ENCODE measurements at regions not wholly inside any gene's neighbourhood (a gene's known extent, or its start where the extent isn't known, plus 50 kb on each side); places are given as distances from the start of the nearest gene placed in this dataset.

- no peak for TF ChIP-seq CTCF (IDR thresholded peaks at IDR 0.05)
- no peak for DNase-seq (ENCODE audit: low spot score in 2 of 2)
- Histone ChIP-seq H3K9me3 (no peaks in the 10 kb centered on the region), H3K36me3 (no peaks in the 10 kb centered on the region), H3K27ac (no peak overlapping the region), H3K4me1 (no peaks in the 10 kb centered on the region), H3K4me3 (no peak overlapping the region), H3K27me3 (no peaks in the 10 kb centered on the region)
- intact Hi-C loops (cut with DNase I): loop anchor here (5.0 kb wide), 1 partner anchor 250 kb away; no protein-coding TSS in a partner anchor
These were observed 93.7 kb upstream of the MAGI2 start for GRCh38 chr7:79547132-79547531.

- no peak overlapping the region for H3K27ac ChIP-seq
- intact Hi-C loops (cut with DNase I): no loop called here
- no peaks in the 10 kb centered on the region for H3K36me3 ChIP-seq
- no peaks in the 10 kb centered on the region for H3K4me1 ChIP-seq
- no peak for TF ChIP-seq CTCF (IDR thresholded peaks at IDR 0.05)
- no peaks in the 10 kb centered on the region for H3K9me3 ChIP-seq
- no peak overlapping the region for H3K4me3 ChIP-seq
- no peaks in the 10 kb centered on the region for H3K27me3 ChIP-seq
- DNase-seq (ENCODE audit: low spot score in 2 of 2): no peak
These were observed 87.1 kb upstream of the MAGI2 start for GRCh38 chr7:79540592-79540991.

- Histone ChIP-seq H3K27me3 (no peaks in the 10 kb centered on the region), H3K36me3 (no peaks in the 10 kb centered on the region), H3K4me3 (no peak overlapping the region), H3K9me3 (no peaks in the 10 kb centered on the region), H3K4me1 (no peaks in the 10 kb centered on the region), H3K27ac (no peak overlapping the region)
- DNase-seq (ENCODE audit: low spot score in 2 of 2): no peak
- intact Hi-C loops (cut with DNase I): no loop called here
- TF ChIP-seq CTCF (IDR thresholded peaks at IDR 0.05): no peak
These were observed 80.7 kb upstream of the MAGI2 start for GRCh38 chr7:79534128-79534527.

- no peak for TF ChIP-seq CTCF (IDR thresholded peaks at IDR 0.05)
- Histone ChIP-seq H3K36me3 (no peaks in the 10 kb centered on the region), H3K4me3 (no peak overlapping the region), H3K27ac (no peak overlapping the region), H3K4me1 (no peaks in the 10 kb centered on the region), H3K9me3 (no peaks in the 10 kb centered on the region), H3K27me3 (no peaks in the 10 kb centered on the region)
- intact Hi-C loops (cut with DNase I): no loop called here
- no peak for DNase-seq (ENCODE audit: low spot score in 2 of 2)
These were observed 78.6 kb upstream of the MAGI2 start for GRCh38 chr7:79531905-79532664.

- Histone ChIP-seq H3K9me3 (no peaks in the 10 kb centered on the region), H3K27me3 (no peaks in the 10 kb centered on the region), H3K4me3 (no peak overlapping the region), H3K27ac (no peak overlapping the region), H3K4me1 (no peaks in the 10 kb centered on the region), H3K36me3 (no peaks in the 10 kb centered on the region)
- no peak for DNase-seq (ENCODE audit: low spot score in 2 of 2)
- TF ChIP-seq CTCF (IDR thresholded peaks at IDR 0.05): no peak
- intact Hi-C loops (cut with DNase I): no loop called here
These were observed 77.6 kb upstream of the MAGI2 start for GRCh38 chr7:79531116-79531515.

GRCh38 chr7:79529881-79530235 lies 76.4 kb upstream of the MAGI2 start:
- Histone ChIP-seq H3K27ac (no peak overlapping the region), H3K36me3 (no peaks in the 10 kb centered on the region), H3K4me3 (no peak overlapping the region), H3K27me3 (no peaks in the 10 kb centered on the region), H3K9me3 (no peaks in the 10 kb centered on the region), H3K4me1 (no peaks in the 10 kb centered on the region)
- DNase-seq (ENCODE audit: low spot score in 2 of 2): no peak
- TF ChIP-seq CTCF (IDR thresholded peaks at IDR 0.05): no peak
- intact Hi-C loops (cut with DNase I): no loop called here

All from ascending aorta (tissue), 2 donors.